NOMO-1 treated with DMSO at 0.1 percent for 48 hours (cell line): ENCODE measurements at regions not wholly inside any gene's neighbourhood (a gene's known extent, or its start where the extent isn't known, plus 50 kb on each side); places are given as distances from the start of the nearest gene placed in this dataset.

Experiments
- DNase-seq: peaks from one replicate; lab custom pipeline; 2025; ENCODE audit not compliant: unreplicated experiment; lab: John Stamatoyannopoulos, UW

GRCh38 chr17:77508047-77508715 lies 367.4 kb downstream of the SEC14L1 start:
- no peak for DNase-seq

- no peak for DNase-seq
Observed at GRCh38 chr17:77509089-77509488, 368.3 kb downstream of the SEC14L1 start.

DNA sequence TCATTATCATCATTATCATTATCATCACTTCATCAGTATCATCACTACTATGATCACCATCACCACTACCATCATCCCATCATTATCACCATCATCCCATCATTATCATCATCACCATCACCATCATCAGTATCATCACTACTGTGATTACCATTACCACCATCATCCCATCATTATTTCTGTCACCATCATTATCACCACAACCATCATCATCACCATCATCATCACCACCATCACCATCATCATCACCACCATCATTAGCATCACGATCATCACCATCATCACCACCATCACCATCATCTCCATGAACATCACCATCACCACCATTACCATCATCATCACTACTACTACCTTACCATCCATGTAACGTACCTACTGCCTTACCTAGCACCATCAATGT lies 368.8 kb downstream of the SEC14L1 start:
- DNase-seq = no peak

DNA sequence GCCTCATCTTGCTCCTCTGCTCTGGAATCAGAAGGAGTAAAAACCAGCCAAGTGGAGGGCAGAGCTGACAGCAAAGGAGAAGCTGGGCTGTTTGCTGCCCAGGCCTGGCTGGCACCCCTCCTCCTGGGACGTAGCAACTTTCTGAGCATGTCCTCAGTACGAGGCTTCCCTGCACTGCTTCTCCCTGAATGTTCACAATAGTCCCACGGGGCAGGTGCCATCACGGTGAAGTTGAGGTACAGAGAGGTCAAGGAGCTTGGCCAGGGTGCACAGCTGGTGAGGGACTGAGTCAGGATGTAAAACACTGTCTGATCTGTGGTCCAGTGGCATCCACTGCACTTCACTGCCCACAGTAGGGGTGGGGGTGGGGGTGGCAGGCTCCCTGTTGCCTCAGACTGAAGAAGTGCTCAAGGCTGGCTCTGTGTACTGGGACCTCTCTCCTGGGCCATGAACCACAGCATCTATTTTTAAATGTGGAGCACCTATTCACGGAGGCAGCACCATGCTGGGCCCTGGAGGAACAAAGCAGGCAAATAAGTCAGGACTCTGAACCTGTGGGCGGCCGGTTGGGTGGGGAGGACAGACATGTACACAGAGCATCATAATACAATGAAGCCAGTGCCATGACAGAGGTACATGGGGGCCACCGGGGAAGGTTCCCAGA lies 369.5 kb downstream of the SEC14L1 start:
- no peak for DNase-seq

- no peak for DNase-seq
Observed at GRCh38 chr17:77511514-77512061, 370.8 kb downstream of the SEC14L1 start.

- no peak for DNase-seq
Observed at GRCh38 chr17:77512062-77512946, 371.5 kb downstream of the SEC14L1 start.

DNA sequence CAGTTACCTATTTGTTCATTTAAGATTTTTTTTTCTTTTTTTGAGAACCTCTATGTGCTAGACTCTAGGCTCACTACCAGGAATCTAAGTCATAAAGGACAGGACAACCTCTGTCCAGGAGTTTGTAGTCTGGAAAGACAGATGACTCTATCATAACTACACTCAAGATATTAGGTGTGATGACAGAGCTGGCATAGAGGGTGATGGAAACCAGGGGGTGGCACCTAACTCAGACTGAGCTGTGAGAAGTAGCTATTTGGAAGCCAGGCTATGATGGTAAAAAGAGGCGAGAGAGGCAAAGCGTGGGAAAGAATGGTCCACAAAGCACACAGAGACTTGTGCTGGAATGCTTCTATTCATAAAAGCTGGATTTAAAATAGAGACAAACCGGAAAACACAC lies 372.3 kb downstream of the SEC14L1 start:
- no peak for DNase-seq

GRCh38 chr17:77515227-77515626 lies 374.5 kb downstream of the SEC14L1 start:
- no peak for DNase-seq

GRCh38 chr17:77516902-77517301 lies 376.1 kb downstream of the SEC14L1 start:
- no peak for DNase-seq

- DNase-seq = no peak
Observed at GRCh38 chr17:77521076-77521475, 380.3 kb downstream of the SEC14L1 start.

- DNase-seq = no peak
Observed at GRCh38 chr17:77523540-77523939, 382.8 kb downstream of the SEC14L1 start.

GRCh38 chr17:77526259-77526711 lies 385.5 kb downstream of the SEC14L1 start:
- DNase-seq = no peak

GRCh38 chr17:77526728-77527350 lies 386.1 kb downstream of the SEC14L1 start:
- no peak for DNase-seq

DNA sequence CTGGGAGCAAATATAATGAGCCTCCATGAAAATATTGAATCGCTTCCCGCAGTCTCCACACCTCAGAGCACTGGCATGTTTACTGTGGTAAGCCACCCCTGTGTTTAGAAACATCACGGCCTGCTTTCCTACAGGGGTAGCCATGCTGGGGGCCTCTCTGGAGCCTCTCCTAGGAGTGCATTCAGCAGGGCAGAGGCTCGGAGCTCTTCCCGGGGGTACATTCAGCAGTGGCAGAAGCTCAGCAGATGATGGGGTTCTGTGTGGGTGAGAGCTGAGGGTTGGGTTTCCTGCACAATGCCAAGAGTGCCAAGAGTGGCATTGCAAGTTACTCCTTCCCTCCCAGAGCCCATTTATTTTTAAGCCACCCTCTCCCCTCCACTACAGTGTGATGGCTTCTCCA lies 386.6 kb downstream of the SEC14L1 start:
- DNase-seq = no peak

GRCh38 chr17:77527836-77528505 lies 387.2 kb downstream of the SEC14L1 start:
- no peak for DNase-seq

DNA sequence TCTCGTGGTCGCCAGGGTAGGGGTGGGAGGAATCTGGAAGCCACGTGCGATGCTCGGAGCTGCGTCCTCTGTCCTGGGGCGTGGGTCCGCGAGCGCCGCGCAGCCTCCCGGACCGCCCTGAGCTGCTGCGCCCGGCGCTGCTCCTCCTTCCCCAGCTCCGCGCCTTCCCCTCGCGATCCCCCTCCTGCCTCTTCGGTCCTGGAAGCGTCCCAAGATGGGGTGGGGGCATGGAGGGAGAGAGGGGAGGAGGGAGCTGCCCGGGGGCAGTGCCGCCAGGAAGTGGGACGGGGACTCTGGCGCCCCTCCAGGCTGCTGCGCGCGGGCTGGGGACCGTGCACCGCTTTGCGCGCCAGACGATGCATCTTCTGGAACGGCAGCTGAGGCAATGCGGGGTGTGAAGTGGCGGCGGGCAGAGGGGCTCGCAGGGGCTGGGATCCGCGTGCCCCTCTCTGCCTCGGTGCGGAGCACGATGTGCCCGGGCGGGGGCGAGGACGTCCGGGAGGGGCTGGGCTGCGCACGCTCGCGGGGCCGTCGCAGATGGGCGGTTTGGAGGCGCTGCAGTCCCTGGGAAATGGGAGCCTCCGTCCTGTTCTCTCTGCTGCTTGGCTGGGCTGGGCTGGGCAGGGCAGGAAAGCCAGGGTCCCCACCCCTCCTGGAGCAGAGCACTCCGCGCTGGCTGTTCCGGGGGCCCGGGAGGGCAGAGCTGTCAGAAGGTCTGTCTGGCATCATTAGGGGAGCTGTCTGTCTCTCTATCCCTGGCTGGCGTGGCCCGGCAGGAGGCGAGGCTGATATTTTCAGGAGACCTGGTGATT lies 388.0 kb downstream of the SEC14L1 start:
- no peak for DNase-seq

GRCh38 chr17:77529328-77529650 lies 388.5 kb downstream of the SEC14L1 start:
- DNase-seq = no peak

GRCh38 chr17:77530591-77530990 lies 389.8 kb downstream of the SEC14L1 start:
- no peak for DNase-seq

- DNase-seq = no peak
Observed at GRCh38 chr17:77531002-77531401, 390.2 kb downstream of the SEC14L1 start.

DNA sequence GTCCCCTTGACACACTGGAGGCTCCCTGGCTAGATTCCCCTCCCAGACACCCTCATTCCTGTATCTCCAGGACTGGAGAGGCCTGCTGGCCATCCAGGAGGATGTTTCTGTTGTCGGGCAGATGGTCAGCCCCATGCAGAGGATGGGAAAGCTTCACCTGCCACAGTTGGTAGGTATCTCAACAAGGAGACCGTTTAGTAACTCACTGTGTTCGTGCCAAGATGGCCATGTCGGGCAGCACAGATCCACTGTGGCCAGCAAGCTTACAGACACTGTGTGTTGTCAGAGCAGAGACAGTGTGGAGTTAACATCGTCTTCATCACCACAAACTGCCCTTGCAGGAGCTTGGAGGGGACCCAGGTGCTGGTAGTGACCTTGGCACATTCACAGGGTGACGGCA lies 390.9 kb downstream of the SEC14L1 start:
- no peak for DNase-seq
